Mucosa of descending colon (tissue), 3 donors: ENCODE measurements at regions not wholly inside any gene's neighbourhood (a gene's known extent, or its start where the extent isn't known, plus 50 kb on each side); places are given as distances from the start of the nearest gene placed in this dataset.

ENCODE experiments used
- ATAC-seq: fragments of 200-7000 bp; cut with Tn5 transposase; one replicate; pipeline ENCODE4 v1.9.1; 2020; ENCODE audit warnings: mild to moderate bottlenecking, moderate library complexity
- DNase-seq, 3 donors: peaks; one replicate each; pipeline ENCODE4 v3.0.0-alpha.2; 2020
- H3K36me3 ChIP-seq: fragments of 200-600 bp; one replicate; pipeline ENCODE4 v1.8.0; 2021; ENCODE audit warnings: low read depth, mild to moderate bottlenecking
- H3K4me1 ChIP-seq: fragments of 200-600 bp; one replicate; pipeline ENCODE4 v1.8.0; 2021; ENCODE audit warnings: low read depth, mild to moderate bottlenecking
- H3K4me3 ChIP-seq: fragments of 200-600 bp; one replicate; pipeline ENCODE4 v1.8.0; 2021; ENCODE audit warnings: mild to moderate bottlenecking
- H3K9me3 ChIP-seq: fragments of 200-600 bp; one replicate; pipeline ENCODE4 v1.8.0; 2021; ENCODE audit warnings: mild to moderate bottlenecking
- CTCF ChIP-seq: fragments of 200-600 bp; IDR thresholded peaks from one replicate; pipeline ENCODE4 v1.8.0; 2022; ENCODE audit warnings: antibody characterized with exemption, mild to moderate bottlenecking
- intact Hi-C, 2 donors: fragments of 100-400 bp; cut with DNase I in 1 of 2; cut with micrococcal nuclease in 1 of 2; formaldehyde crosslinking; loops; one replicate each; pipeline versions ENCODE4 v1.11.0 to v1.11.1; 2022; cut with DNase I, micrococcal nuclease
- donor health status: DM: no; HTN: no; CAD: no; lungs with moderate emphysema.
- donor health status: DM: no; HTN: no; CAD: no.
- donor health status: DM: no; HTN: yes; CAD: no.

GRCh38 chr9:7976167-7976755, 176.7 kb upstream of the DMAC1 start:
- intact Hi-C loops, result no loop called here
- Histone ChIP-seq H3K4me1 (peaks cover 5% of the 10 kb centered on the region), H3K36me3 (no peaks in the 10 kb centered on the region), H3K9me3 (no peaks in the 10 kb centered on the region), H3K4me3 (no peak overlapping the region)
- no peak for TF ChIP-seq CTCF
- peak in 1 of 3 donors; percentile 41 for DNase-seq
- peak; percentile 89 for ATAC-seq

- DNase-seq, result no peak
- ATAC-seq, result no peak
- no peak for TF ChIP-seq CTCF
- Histone ChIP-seq H3K4me3 (no peak overlapping the region), H3K36me3 (no peaks in the 10 kb centered on the region), H3K9me3 (no peaks in the 10 kb centered on the region), H3K4me1 (peaks cover 5% of the 10 kb centered on the region)
- intact Hi-C loops, result no loop called here
Measured at GRCh38 chr9:7975336-7975735, 175.8 kb upstream of the DMAC1 start.

GRCh38 chr9:7974335-7974960, 174.9 kb upstream of the DMAC1 start:
- H3K9me3 ChIP-seq, result no peaks in the 10 kb centered on the region
- no peak for TF ChIP-seq CTCF
- intact Hi-C loops, result no loop called here
- H3K4me1 ChIP-seq, result peaks cover 5% of the 10 kb centered on the region
- H3K4me3 ChIP-seq, result no peak overlapping the region
- H3K36me3 ChIP-seq, result no peaks in the 10 kb centered on the region
- ATAC-seq (peak; percentile 40), DNase-seq (no peak)

- intact Hi-C loops, result no loop called here
- no peaks in the 10 kb centered on the region for H3K9me3 ChIP-seq
- peak in 1 of 3 donors; percentile 27 for DNase-seq
- peak; percentile 68 for ATAC-seq
- no peak for TF ChIP-seq CTCF
- H3K4me1 ChIP-seq, result peaks cover 5% of the 10 kb centered on the region
- no peak overlapping the region for H3K4me3 ChIP-seq
- H3K36me3 ChIP-seq, result no peaks in the 10 kb centered on the region
Measured at GRCh38 chr9:7973123-7973522, 173.5 kb upstream of the DMAC1 start.

- intact Hi-C loops, result no loop called here
- DNase-seq (no peak), ATAC-seq (no peak)
- no peaks in the 10 kb centered on the region for H3K9me3 ChIP-seq
- H3K36me3 ChIP-seq, result no peaks in the 10 kb centered on the region
- peaks cover 14% of the 10 kb centered on the region for H3K4me1 ChIP-seq
- no peak for TF ChIP-seq CTCF
- no peak overlapping the region for H3K4me3 ChIP-seq
Measured at GRCh38 chr9:7970681-7971330, 171.2 kb upstream of the DMAC1 start.
